HG02642 (cell line): ENCODE measurements at regions not wholly inside any gene's neighbourhood (a gene's known extent, or its start where the extent isn't known, plus 50 kb on each side); places are given as distances from the start of the nearest gene placed in this dataset.
"Not testable (repeated sequence)": the region's sequence is repeated elsewhere in the genome, so short reads cannot be mapped to it uniquely, and the experiment has no call there.

Experiments used
- ATAC-seq: cut with Tn5 transposase; IDR thresholded peaks from one replicate; pipeline ENCODE4 v1.9.1; 2021; ENCODE audit warnings: mild to moderate bottlenecking; ENCODE audit not compliant: unreplicated experiment, poor library complexity

DNA sequence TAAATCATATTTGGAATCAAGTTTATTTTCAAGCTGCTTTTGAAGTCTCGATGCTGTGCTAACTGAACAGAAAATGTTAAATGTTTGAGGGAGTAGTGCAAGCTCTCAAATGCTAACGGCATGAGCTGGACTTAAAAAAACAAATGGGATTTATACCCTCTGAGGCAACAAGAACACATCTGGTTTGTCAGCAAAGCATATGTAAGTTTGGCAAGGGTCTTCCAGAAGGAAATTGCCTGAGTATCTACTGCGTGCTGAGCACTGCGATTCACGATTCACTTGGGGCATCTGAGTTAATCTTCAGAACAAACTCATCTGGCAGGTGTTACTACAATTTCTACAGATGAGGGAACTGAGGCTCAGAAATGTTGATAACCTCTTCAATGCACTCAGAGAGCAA is 98.4 kb upstream of the C9orf72 start:
- ATAC-seq, result no peak

DNA sequence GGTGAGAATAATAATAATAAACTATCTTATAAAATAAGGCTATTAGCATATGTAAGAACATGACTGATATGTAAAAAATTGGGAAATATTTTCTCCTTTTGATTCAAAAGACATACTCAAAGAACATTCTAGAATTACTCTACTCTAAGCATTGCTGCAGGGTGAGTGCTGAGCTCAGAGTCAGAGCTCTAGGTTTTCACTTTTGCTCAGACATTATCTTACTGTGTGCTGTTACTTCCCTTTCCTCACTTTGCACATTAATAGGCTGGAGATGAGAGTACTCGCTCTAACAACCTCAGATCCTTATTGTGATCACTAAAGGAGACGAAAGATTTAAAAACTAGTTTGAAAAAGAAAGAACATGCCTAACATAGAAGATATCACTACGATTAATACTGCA is 99.4 kb upstream of the C9orf72 start:
- no peak for ATAC-seq

- ATAC-seq, result no peak
Observed at GRCh38 chr9:27673641-27674040, 100.4 kb upstream of the C9orf72 start.

- ATAC-seq, result no peak
Observed at GRCh38 chr9:27675354-27675753, 102.1 kb upstream of the C9orf72 start.

- no peak for ATAC-seq
Observed at GRCh38 chr9:27676827-27677226, 103.5 kb upstream of the C9orf72 start.

DNA sequence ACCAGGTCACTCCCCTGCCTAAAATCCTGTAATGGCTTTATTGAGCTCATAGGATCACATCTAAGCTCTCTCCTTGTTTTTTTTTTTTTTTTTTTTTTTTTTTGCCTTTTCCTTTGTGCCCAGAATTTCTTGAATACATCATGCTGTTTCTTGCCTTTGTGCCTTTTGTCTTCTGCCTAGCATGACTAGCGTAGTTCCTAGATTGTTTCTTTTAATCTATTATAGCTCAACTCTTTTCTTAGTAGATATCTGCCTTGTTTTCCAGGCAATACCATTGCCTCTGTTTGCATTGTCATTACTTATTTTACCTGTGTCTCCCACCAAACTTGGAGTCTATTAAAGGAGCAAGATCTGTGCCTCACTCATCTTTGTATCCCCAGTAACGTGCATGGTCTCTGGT is 106.1 kb upstream of the C9orf72 start:
- ATAC-seq, result no peak

DNA sequence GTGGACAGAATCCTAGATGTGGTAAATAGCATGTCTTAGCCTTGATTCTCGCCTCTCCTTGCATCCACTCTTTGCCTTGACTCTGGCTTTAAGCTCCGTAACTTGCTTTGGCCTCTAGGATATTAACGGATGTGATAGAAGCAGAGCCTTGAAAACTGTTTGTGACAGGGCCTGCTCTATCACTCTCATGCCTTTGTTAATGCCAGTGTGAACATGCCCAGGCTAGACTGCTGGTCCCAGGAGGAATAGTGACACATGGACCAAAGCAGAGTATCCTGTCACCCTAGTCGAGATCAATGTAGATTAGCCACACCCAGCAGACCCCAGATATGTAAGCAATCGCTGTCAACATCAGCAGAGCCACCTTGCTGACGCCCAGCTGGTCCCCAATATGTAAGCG is 109.9 kb upstream of the C9orf72 start:
- no peak for ATAC-seq

- no peak for ATAC-seq
Observed at GRCh38 chr9:27688954-27689353, 115.7 kb upstream of the C9orf72 start.

DNA sequence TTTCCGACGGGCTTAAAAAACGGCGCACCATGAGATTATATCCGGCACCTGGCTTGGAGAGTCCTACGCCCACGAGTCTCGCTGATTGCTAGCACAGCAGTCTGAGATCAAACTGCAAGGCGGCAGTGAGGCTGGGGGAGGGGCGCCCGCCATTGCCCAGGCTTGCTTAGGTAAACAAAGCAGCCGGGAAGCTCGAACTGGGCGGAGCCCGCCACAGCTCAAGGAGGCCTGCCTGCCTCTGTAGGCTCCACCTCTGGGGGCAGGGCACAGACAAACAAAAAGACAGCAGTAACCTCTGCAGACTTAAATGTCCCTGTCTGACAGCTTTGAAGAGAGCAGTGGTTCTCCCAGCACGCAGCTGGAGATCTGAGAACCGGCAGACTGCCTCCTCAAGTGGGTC is 117.5 kb upstream of the C9orf72 start:
- ATAC-seq, result not testable (repeated sequence)

DNA sequence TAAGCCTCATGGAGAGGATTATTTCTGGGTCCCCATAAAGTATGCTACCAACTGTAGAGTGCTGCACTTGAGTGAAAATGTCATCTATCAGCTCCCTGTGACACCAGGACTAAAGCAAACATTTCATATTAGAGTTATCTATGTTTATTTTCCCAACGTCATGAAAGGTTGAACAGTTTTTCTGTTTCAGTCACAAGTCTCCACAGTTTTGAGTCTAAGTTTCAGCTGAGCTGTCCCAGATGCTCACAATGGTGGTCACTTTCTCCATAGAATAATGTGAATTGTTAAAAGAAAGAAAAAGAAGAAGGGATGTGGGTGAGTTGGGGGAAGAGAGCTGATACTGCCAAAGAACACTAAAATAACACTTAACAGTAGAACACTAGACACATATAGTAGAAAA is 126.3 kb upstream of the C9orf72 start:
- ATAC-seq, result no peak

DNA sequence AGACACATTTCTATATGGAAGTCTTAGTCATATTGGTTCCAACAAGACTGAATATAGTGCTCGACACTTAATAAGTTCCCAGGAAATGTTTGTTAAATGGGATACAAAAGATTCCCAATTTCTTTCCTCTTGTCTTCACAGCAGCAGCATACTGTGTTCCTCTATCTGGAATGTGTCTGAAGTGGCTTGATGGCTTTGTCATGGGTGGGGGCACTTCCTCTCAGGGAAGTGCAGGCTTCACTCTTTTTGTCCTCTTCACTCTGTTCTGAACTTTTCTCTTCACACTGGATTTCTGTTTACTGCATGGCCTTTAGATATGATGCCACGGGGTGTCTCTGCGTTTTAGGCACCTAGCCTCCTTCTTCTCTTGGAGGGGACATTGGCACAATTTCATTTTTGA is 127.7 kb upstream of the C9orf72 start:
- no peak for ATAC-seq

DNA sequence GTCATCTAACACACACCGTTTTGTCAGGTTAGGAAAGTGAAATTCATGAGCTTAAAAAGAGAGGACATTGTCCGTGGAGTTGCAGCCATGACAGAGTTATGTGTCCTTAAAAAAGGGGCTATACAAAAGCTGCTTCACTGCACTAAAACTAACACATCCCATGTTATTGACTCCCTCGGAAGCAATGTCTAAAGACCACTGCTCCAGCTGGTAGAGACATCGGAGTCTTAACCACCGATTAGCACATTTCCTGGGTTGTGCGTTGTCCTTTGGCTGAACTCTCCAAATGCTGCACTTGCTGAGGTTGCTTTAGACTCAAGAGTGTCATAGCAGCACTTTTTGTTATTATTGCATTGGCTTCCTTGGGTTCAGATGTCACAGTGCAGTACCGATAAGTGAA is 128.3 kb upstream of the C9orf72 start:
- no peak for ATAC-seq

DNA sequence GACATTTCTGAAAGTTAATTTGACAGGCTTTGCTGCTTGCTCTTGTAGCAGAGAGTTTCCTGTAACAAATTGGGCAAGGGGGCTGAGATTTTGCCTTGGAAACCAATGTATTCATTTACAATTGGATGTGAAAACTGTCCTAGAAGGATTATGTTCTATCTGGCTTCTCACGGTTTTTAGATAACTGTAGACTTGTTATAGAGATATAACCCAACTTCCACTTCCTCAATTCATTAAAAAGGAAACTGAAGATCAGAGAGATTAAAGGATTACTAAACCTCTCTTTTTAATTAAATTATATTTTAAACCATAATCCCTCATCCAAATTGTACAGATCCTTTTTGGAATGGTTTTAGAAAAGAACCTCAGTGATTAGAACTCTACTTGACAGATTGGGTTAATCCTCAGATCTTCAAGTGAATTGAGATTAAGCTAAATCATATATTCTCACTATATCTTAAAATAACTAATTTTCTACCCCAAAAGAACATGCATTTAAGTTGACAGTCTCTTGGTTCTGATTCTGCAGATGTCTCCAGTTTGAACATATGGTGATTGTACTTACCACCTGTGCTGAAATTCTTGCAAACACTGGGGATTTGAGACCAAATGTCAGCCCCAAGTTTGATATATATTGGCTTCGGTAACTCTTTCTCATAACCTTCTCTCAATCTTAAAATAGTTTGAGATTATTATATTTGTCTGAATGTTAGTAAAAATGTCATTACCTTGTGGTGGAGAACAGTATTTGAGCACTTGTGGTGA is 130.1 kb upstream of the C9orf72 start:
- ATAC-seq, result no peak

DNA sequence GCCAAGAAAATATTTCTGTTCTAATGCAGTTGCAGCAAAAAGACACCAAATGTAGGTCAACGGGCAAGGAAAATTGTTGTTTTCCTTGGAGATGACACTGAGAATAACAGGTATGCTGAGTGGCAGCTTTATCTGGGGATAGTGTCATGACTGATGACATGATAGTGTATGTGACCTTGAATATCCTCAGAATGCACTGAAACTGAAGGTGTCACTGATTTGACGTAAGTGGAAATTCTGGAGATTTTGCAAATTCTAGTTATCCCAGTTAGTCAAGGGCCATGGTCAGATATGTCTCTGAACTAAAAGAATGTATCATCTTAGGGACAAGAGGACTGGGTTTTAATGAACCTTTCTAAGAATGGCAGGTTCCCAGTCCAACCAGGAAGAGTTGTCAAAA is 138.0 kb upstream of the C9orf72 start:
- no peak for ATAC-seq

GRCh38 chr9:27712806-27713205 is 139.5 kb upstream of the C9orf72 start:
- no peak for ATAC-seq

GRCh38 chr9:27714388-27714787 is 141.1 kb upstream of the C9orf72 start:
- no peak for ATAC-seq

DNA sequence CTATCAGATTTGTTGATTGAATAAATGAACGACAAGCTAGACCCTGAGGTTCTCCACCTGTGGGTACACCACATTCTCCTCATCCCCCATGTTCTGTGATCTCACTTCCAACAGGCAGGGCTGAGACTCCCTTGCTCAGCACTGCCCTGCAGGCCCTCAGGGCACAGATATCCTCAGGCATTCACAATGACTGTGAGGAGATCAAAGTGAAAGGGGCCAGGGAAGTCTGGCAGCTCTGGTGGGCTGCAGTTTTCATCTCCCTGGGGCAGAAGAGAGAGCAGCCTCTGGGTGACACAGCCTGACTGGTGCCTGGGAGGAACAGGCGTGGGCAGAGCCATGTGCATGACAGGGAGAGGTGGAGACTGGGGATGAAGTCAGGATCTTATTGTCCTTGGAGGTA is 142.4 kb upstream of the C9orf72 start:
- ATAC-seq, result no peak

GRCh38 chr9:27717991-27718390 is 144.7 kb upstream of the C9orf72 start:
- no peak for ATAC-seq

DNA sequence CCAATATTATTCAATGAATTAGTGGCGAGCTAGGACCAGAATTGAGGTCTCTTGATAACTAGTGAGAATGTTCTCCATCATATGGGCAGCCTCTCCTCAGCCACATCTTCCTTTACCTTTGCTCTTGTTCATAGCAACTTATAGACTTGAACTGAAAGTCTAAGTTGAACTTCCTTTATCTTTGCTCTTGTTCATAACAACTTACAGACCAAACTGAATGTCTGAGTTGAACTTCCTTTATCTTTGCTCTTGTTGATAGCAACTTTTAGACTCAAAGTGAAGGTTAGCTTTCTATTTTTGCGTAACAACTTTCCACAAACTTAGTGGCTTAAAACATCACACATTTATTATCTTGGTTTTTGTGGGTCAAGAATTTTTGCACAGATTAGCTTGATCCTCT is 146.4 kb upstream of the C9orf72 start:
- no peak for ATAC-seq

GRCh38 chr9:27722866-27723265 is 149.6 kb upstream of the C9orf72 start:
- ATAC-seq, result no peak

DNA sequence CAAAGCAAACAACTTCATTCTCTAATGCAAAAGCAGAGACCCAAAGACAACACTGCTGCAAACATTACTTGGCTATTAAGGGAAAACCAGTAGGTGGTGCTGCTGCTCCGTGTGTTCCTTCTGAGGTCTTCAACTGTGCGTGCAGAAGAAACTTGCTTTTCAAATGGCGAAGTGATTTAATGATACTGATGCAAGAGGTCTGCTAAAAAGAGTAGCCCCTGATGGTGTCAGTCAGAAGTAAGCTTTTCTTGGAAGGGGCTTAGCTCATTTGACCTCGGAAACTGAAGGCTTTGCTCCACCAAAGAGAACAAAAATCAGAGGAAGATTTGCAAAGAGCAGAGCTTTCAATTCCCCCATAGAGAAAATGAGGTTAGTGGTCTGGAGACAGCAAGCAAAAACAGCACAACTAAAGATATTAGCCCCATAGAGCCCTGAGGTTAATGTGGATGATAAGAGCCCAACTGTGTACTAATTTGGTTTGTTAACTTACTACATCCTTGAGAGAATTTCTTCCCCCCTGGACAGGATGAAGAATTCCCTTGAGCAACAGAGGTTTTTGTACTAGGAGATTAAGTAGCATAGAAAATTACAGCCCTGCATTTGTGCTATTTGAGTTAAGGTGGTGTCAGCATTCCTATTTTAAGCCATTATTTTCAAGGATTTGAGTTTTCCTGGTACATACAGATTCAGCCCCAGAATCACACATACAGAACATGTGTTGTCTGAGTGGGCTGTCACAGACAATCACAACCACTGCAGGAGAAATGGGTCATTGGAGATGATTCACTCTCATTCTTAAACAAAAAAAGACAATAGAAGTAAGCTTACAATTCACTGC is 153.2 kb upstream of the C9orf72 start:
- peak; percentile 87 for ATAC-seq

DNA sequence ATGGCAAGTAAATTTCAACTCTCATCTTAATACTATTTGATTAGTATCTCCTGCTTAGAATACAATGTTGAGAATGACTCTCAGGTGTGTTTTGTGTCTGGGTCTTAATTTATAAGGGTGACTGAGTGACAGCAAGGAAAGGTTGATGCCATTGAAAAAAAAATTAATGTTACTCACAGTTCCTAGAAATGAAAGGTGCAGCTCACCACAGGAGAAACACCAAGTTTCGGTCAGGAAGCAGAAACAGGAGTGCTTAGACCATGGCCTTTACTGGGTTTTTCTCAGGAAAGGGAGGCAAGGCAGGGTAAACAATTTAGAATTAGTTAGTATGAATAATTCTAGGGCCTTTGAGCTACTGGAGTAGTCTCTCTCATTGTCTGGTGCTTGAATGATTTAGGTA is 159.2 kb upstream of the C9orf72 start:
- no peak for ATAC-seq
